SK-N-SH treated with all-trans-retinoic acid at 6 μM for 48 hours (cell line): ENCODE measurements at regions not wholly inside any gene's neighbourhood (a gene's known extent, or its start where the extent isn't known, plus 50 kb on each side); places are given as distances from the start of the nearest gene placed in this dataset.

ENCODE experiments used
- RARB ChIP-seq: fragments of 250-450 bp; sonication (Bioruptor Pico); IDR thresholded peaks from 2 replicates; pipeline ENCODE4 v1.8.0; 2021; ENCODE audit warnings: mild to moderate bottlenecking, moderate library complexity
- SNAI2 ChIP-seq: fragments of 250-450 bp; sonication (Bioruptor Pico); IDR thresholded peaks from 2 replicates; pipeline ENCODE4 v1.5.0; 2020; ENCODE audit warnings: mild to moderate bottlenecking, moderate library complexity
- ZFP30 ChIP-seq: fragments of 450-650 bp; formaldehyde crosslinking; IDR thresholded peaks from 2 replicates; pipeline ENCODE4 v1.5.0; 2022; ENCODE audit warnings: mild to moderate bottlenecking, moderate library complexity

DNA sequence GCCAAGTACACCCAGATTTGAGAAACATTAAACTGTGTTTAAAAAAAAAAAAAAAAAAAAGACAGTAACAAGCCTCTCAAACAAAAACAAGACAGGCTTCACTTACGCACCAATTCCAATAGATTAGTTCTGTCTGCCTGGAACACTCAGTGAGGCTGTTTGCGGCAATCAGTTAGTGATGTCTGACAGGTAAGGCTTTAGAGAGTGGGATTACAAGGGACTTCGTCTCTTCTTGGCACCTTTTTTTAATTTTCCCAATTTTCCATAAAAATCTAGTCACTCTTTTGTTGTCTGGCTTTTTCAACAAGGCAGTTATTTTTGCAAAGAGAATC is 79.6 kb downstream of the NCOR2 start:
- no peak for TF ChIP-seq SNAI2 (CRISPR knock-in tag)
- no peak for TF ChIP-seq ZFP30 (CRISPR knock-in tag)
- no peak for TF ChIP-seq RARB (CRISPR knock-in tag)
